H1 (cell line): ENCODE measurements at regions not wholly inside any gene's neighbourhood (a gene's known extent, or its start where the extent isn't known, plus 50 kb on each side); places are given as distances from the start of the nearest gene placed in this dataset.
A peak's percentile ranks its signal among the peaks of the same experiment; 100 is the strongest.

Experiments used
- CTCF ChIA-PET: fragments of 300-600 bp; sonication (Branson Sonifier 250); formaldehyde crosslinking; loops from one replicate; lab custom pipeline; 2021; ENCODE audit not compliant: partially characterized antibody; lab: Charles Lee
- POLR2A ChIA-PET: fragments of 300-600 bp; sonication (Branson Sonifier 250); formaldehyde crosslinking; loops from one replicate; lab custom pipeline; 2021; ENCODE audit warnings: inconsistent platforms; ENCODE audit not compliant: partially characterized antibody; lab: Charles Lee
- DNase-seq, 2 experiments: peaks; one replicate each; pipeline versions ENCODE4 v3.0.0 to v3.0.0-alpha.2; 2010 to 2022; ENCODE audit warnings: low spot score in 2 of 2, low read depth in 1 of 2, mixed read lengths in 1 of 2
- FAIRE-seq: peaks from 2 replicates; lab custom pipeline; 2011; peaks lifted over from hg19 to GRCh38; lab: Jason Lieb, UNC
- H2AFZ ChIP-seq: 2 replicates; pipeline ENCODE4 v1.8.1; 2012; ENCODE audit warnings: low read length, inconsistent platforms
- H2AK5ac ChIP-seq: 2 replicates; pipeline ENCODE4 v1.6.1; 2013; ENCODE audit warnings: low read depth, low read length
- H2BK120ac ChIP-seq: replicated peaks from 2 replicates; pipeline ENCODE3; 2013; ENCODE audit warnings: low read depth, low read length, inconsistent platforms
- H2BK12ac ChIP-seq: 2 replicates; pipeline ENCODE4 v1.6.1; 2013; ENCODE audit warnings: low read depth, low read length
- H2BK15ac ChIP-seq: 2 replicates; pipeline ENCODE4 v1.6.1; 2013; ENCODE audit warnings: low read length
- H2BK20ac ChIP-seq: 2 replicates; pipeline ENCODE4 v1.6.1; 2013; ENCODE audit warnings: low read length
- H2BK5ac ChIP-seq: 2 replicates; pipeline ENCODE4 v1.6.1; 2013; ENCODE audit warnings: low read depth, low read length
- H3K14ac ChIP-seq: 2 replicates; pipeline ENCODE4 v1.6.1; 2013; ENCODE audit warnings: inconsistent platforms; ENCODE audit not compliant: insufficient read length
- H3K18ac ChIP-seq: 2 replicates; pipeline ENCODE4 v1.6.1; 2013; ENCODE audit warnings: low read length; ENCODE audit errors: extremely low read depth
- H3K23ac ChIP-seq: 2 replicates; pipeline ENCODE4 v1.6.1; 2013; ENCODE audit warnings: inconsistent platforms; ENCODE audit not compliant: insufficient read length
- H3K23me2 ChIP-seq: 2 replicates; pipeline ENCODE4 v1.6.1; 2013; ENCODE audit warnings: low read depth, low read length
- H3K27ac ChIP-seq: 2 replicates; pipeline ENCODE4 v1.6.1; 2011; ENCODE audit warnings: low read depth, low read length, inconsistent platforms
- H3K27me3 ChIP-seq, 4 experiments: replicated peaks in 1 of 4; 1 replicate in 1 of 4; 2 replicates in 3 of 4; pipeline versions ENCODE4 v1.6.1 to v1.8.1; 2011 to 2013; ENCODE audit warnings: low read length in 3 of 4, mild to moderate bottlenecking in 3 of 4, inconsistent platforms in 2 of 4, mixed read lengths in 2 of 4, moderate library complexity in 1 of 4; ENCODE audit not compliant: control insufficient read depth in 3 of 4, insufficient read depth in 3 of 4; ENCODE audit errors: extremely low read depth in 1 of 4
- H3K36me3 ChIP-seq, 4 experiments: 2 replicates each; pipeline versions ENCODE4 v1.6.1 to v1.8.1; 2011 to 2013; ENCODE audit warnings: mild to moderate bottlenecking in 4 of 4, low read length in 3 of 4, moderate library complexity in 2 of 4, control low read depth in 1 of 4, inconsistent platforms in 1 of 4; ENCODE audit not compliant: insufficient read depth in 4 of 4, control insufficient read depth in 2 of 4
- H3K4ac ChIP-seq: replicated peaks from 2 replicates; pipeline ENCODE3; 2013; ENCODE audit warnings: low read length, low read depth, mixed read lengths, inconsistent platforms; ENCODE audit not compliant: insufficient read length
- H3K4me1 ChIP-seq, 4 experiments: replicated peaks in 1 of 4; 1 replicate in 1 of 4; 2 replicates in 3 of 4; pipeline versions ENCODE4 v1.6.1 to v1.8.1; 2011 to 2013; ENCODE audit warnings: low read length in 3 of 4, inconsistent platforms in 2 of 4, mixed read lengths in 1 of 4; ENCODE audit not compliant: insufficient read depth in 4 of 4, control insufficient read depth in 3 of 4
- H3K4me2 ChIP-seq, 2 experiments: 2 replicates each; pipeline versions ENCODE4 v1.6.1 to v1.8.1; 2011 to 2013; ENCODE audit warnings: low read depth in 2 of 2, low read length in 2 of 2, control low read depth in 1 of 2, inconsistent platforms in 1 of 2, mild to moderate bottlenecking in 1 of 2; ENCODE audit not compliant: insufficient read depth in 1 of 2
- H3K4me3 ChIP-seq, 4 experiments: fragments of 200-600, 300-600 bp in 1 of 4; sonication (generic), shearing (Covaris generic), sonication (Bioruptor Twin) in 1 of 4; 2 replicates each; pipeline versions ENCODE4 v1.5.1 to v1.8.1; 2011 to 2016; ENCODE audit warnings: low read length in 4 of 4, low read depth in 3 of 4, control low read depth in 2 of 4, inconsistent platforms in 2 of 4, mild to moderate bottlenecking in 2 of 4, mixed read lengths in 1 of 4, moderate library complexity in 1 of 4; ENCODE audit not compliant: insufficient read depth in 2 of 4; ENCODE audit errors: extremely low read depth in 1 of 4
- H3K56ac ChIP-seq: replicated peaks from 2 replicates; pipeline ENCODE3; 2013; ENCODE audit warnings: low read depth, mild to moderate bottlenecking, mixed read lengths, low read length, inconsistent platforms; ENCODE audit not compliant: insufficient read length
- H3K79me1 ChIP-seq: 2 replicates; pipeline ENCODE4 v1.6.1; 2013; ENCODE audit warnings: low read depth, low read length, control low read depth
- H3K79me2 ChIP-seq, 2 experiments: 2 replicates each; pipeline versions ENCODE4 v1.6.1 to v1.8.1; 2012 to 2013; ENCODE audit warnings: low read length in 2 of 2, mild to moderate bottlenecking in 2 of 2, inconsistent platforms in 1 of 2; ENCODE audit not compliant: insufficient read depth in 2 of 2, control insufficient read depth in 1 of 2
- H3K9ac ChIP-seq, 4 experiments: replicated peaks in 1 of 4; 1 replicate in 1 of 4; 2 replicates in 3 of 4; pipeline versions ENCODE4 v1.6.1 to v1.8.1; 2011 to 2013; ENCODE audit warnings: low read depth in 3 of 4, low read length in 3 of 4, control low read depth in 2 of 4, mild to moderate bottlenecking in 2 of 4, moderate library complexity in 2 of 4, inconsistent platforms in 1 of 4; ENCODE audit errors: extremely low read depth in 1 of 4
- H3K9me3 ChIP-seq, 2 experiments: 2 replicates each; pipeline versions ENCODE4 v1.6.1 to v1.8.1; 2012 to 2013; ENCODE audit warnings: mild to moderate bottlenecking in 2 of 2, moderate library complexity in 2 of 2, control low read depth in 1 of 2, inconsistent platforms in 1 of 2, low read depth in 1 of 2, low read length in 1 of 2, mixed read lengths in 1 of 2; ENCODE audit not compliant: insufficient read depth in 2 of 2
- H4K20me1 ChIP-seq, 2 experiments: replicated peaks in 1 of 2; 2 replicates each; pipeline versions ENCODE3 to v1.8.1; 2011 to 2013; ENCODE audit warnings: inconsistent platforms in 2 of 2, low read length in 2 of 2, mild to moderate bottlenecking in 1 of 2; ENCODE audit not compliant: insufficient read depth in 2 of 2, control insufficient read depth in 1 of 2
- H4K5ac ChIP-seq: 2 replicates; pipeline ENCODE4 v1.6.1; 2013; ENCODE audit warnings: low read length, low read depth, mixed read lengths, inconsistent platforms; ENCODE audit not compliant: insufficient read length
- H4K8ac ChIP-seq: 2 replicates; pipeline ENCODE4 v1.8.0; 2013; ENCODE audit warnings: mild to moderate bottlenecking, moderate library complexity, low read length, inconsistent platforms; ENCODE audit not compliant: insufficient read depth; ENCODE audit errors: extremely low read depth
- H4K91ac ChIP-seq: replicated peaks from 2 replicates; pipeline ENCODE3; 2013; ENCODE audit warnings: low read length, mixed read lengths, inconsistent platforms; ENCODE audit not compliant: insufficient read length
- CEBPB ChIP-seq: IDR thresholded peaks from 2 replicates; pipeline ENCODE4 v1.6.1; 2012; ENCODE audit warnings: low read depth, low read length
- CHD1 ChIP-seq: IDR thresholded peaks from 2 replicates; pipeline ENCODE4 v1.6.1; 2012; ENCODE audit warnings: low read depth, low read length, improper control_type of control experiment
- EGR1 ChIP-seq: IDR thresholded peaks from 2 replicates; pipeline ENCODE4 v1.6.1; 2011; ENCODE audit warnings: low read depth, low read length, borderline replicate concordance
- POLR2A ChIP-seq, 2 experiments: IDR thresholded peaks; 1 replicate in 1 of 2; 2 replicates in 1 of 2; pipeline ENCODE4 v1.6.1; 2011; ENCODE audit warnings: low read depth in 2 of 2, low read length in 2 of 2, mild to moderate bottlenecking in 2 of 2; ENCODE audit errors: control extremely low read depth in 1 of 2
- POU5F1 ChIP-seq: IDR thresholded peaks from 2 replicates; pipeline ENCODE4 v1.6.1; 2011; ENCODE audit warnings: low read depth, mild to moderate bottlenecking, low read length, moderate library complexity
- RNF2 ChIP-seq: fragments of 200-900, 300-1000 bp; sonication (generic); IDR thresholded peaks from 2 replicates; pipeline ENCODE4 v1.7.1; 2016; ENCODE audit warnings: borderline replicate concordance, low read depth, mild to moderate bottlenecking, antibody characterized with exemption, low read length; ENCODE audit not compliant: poor library complexity, severe bottlenecking; ENCODE audit errors: missing control alignments
- SP1 ChIP-seq: IDR thresholded peaks from 2 replicates; pipeline ENCODE4 v1.6.1; 2011; ENCODE audit warnings: low read depth, low read length
- TAF1 ChIP-seq: IDR thresholded peaks from 2 replicates; pipeline ENCODE4 v1.6.1; 2011; ENCODE audit warnings: mild to moderate bottlenecking, low read depth, low read length
- TBP ChIP-seq: IDR thresholded peaks from 2 replicates; pipeline ENCODE4 v1.6.1; 2011; ENCODE audit warnings: low read depth, low read length, improper control_type of control experiment
- TCF12 ChIP-seq: IDR thresholded peaks from 2 replicates; pipeline ENCODE4 v1.6.1; 2011; ENCODE audit warnings: low read depth, mild to moderate bottlenecking, low read length
- YY1 ChIP-seq: IDR thresholded peaks from 2 replicates; pipeline ENCODE4 v1.6.1; 2011; ENCODE audit warnings: low read depth, mild to moderate bottlenecking, low read length
- WGBS, 2 experiments: shearing (Covaris generic) in 1 of 2; methylation state at CpG; one replicate each; pipeline versions ENCODE4 v1.1.6 to v1.1.7; 2013 to 2015; ENCODE audit warnings: low lambda C conversion rate in 2 of 2, mixed read lengths in 2 of 2, inconsistent platforms in 1 of 2, low coverage in 1 of 2, missing lambda C conversion rate in 1 of 2; ENCODE audit not compliant: insufficient replicate concordance in 2 of 2, insufficient coverage in 1 of 2, insufficient read length in 1 of 2; ENCODE audit errors: extremely low coverage in 1 of 2, missing lambda C conversion rate in 1 of 2; 5-methylcytosine and 5-hydroxymethylcytosine counted together
- TF ChIP-seq, protein P1 (sequence below): IDR thresholded peaks from 2 replicates; pipeline ENCODE4 v1.6.1; 2012; ENCODE audit warnings: inconsistent platforms

DNA sequence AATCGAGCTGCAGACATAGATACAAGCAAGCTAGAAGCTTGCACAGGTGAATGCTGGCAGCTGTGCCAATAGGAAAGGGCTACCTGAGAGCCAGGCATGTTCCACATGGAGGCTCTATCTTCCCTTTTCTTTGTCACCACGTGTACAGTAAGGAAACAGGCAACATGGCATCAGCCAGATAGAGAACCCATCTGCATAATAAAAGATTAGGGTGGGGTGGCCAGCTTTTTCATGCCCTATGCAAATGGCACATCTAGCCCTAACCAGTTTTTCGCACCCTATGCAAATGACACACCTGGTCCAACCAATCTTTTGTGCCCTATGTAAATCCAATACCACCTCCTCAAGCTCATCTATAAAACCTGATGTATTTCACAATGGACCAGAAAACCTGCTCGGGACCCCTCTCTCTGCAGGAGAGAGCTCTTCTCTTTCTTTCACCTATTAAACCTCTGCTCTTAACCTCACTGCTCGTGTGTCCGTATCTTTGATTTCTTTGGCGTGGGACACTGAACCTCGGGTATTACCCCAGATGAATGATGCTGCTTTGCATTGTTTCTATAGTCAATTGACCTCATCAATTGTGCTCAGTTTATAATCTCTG lies 93.9 kb downstream of the SLC30A10 start:
- no peaks in the 10 kb centered on the region; a peak in 1 of 4 replicates for H3K9me3 ChIP-seq
- H4K8ac ChIP-seq = no peak overlapping the region
- H4K91ac ChIP-seq = peak overlapping the region; percentile 77
- no peak overlapping the region for H3K14ac ChIP-seq
- 0 out of 2 replicates have a peak, but pooled peaks cover 3% of the 10 kb centered on the region for H3K23me2 ChIP-seq
- no peak overlapping the region; the same call in 1 of the 2 replicates for H2BK12ac ChIP-seq
- no peak overlapping the region for H3K4ac ChIP-seq
- H2BK20ac ChIP-seq = no peak overlapping the region; the same call in 1 of the 2 replicates
- peak; percentile 95 for FAIRE-seq
- no peak for DNase-seq
- H2BK120ac ChIP-seq = no peak overlapping the region
- no peaks in the 10 kb centered on the region for H3K36me3 ChIP-seq
- H3K27ac ChIP-seq = peak overlapping the region; percentile 80
- POLR2A ChIA-PET = interaction anchor here (0.6 to 1.7 kb wide), 12 partner anchors 9 to 951 kb away, joined by 3 to 8 read pairs (median 3); no protein-coding TSS in a partner anchor
- H3K79me2 ChIP-seq = no peaks in the 10 kb centered on the region
- no peak overlapping the region; a peak in 1 of 7 replicates for H3K9ac ChIP-seq
- no peaks in the 10 kb centered on the region for H4K20me1 ChIP-seq
- H2AFZ ChIP-seq = no peak overlapping the region
- no peaks in the 10 kb centered on the region for H3K79me1 ChIP-seq
- H2BK15ac ChIP-seq = no peak overlapping the region
- H2BK5ac ChIP-seq = 0 out of 2 replicates have a peak overlapping the region, but pooled peaks have one; percentile 80
- H4K5ac ChIP-seq = no peak overlapping the region
- peak overlapping the region; percentile 65 for H3K18ac ChIP-seq
- H2AK5ac ChIP-seq = no peak overlapping the region
- H3K4me2 ChIP-seq = peak overlapping the region; percentile 54 to 86; a peak in 2 of 4 replicates
- WGBS, 2 experiments = 39% methylated on average over 8 of the region's 8 CpGs; no CpG with 5 or more reads in 1 of the 2 experiments
- peaks cover 3 to 17% (median 9%) of the 10 kb centered on the region in 4 experiments for H3K4me1 ChIP-seq
- no peak overlapping the region for H3K23ac ChIP-seq
- CTCF ChIA-PET = interaction anchor here (1.1 to 1.5 kb wide), 4 partner anchors 23 to 447 kb away, joined by 3 read pairs; no protein-coding TSS in a partner anchor
- H3K27me3 ChIP-seq = no peaks in the 10 kb centered on the region
- H3K56ac ChIP-seq = no peak overlapping the region
- H3K4me3 ChIP-seq = peak overlapping the region in 1 of 4 experiments; percentile 37; a peak in 2 of 8 replicates
- TF ChIP-seq TAF1 (peak; percentile 54), CEBPB (peak; percentile 29), RNF2 (no peak), TCF12 (0 out of 2 replicates have a peak, but pooled peaks have one; percentile 70), TBP (peak; percentile 58; the same call in 1 of the 2 replicates), YY1 (peak; percentile 44; the same call in 1 of the 2 replicates), SP1 (peak; percentile 31; the same call in 1 of the 2 replicates), POU5F1 (peak; percentile 8; the same call in 1 of the 2 replicates), CHD1 (no peak), EGR1 (no peak), POLR2A (IDR thresholded peaks at IDR 0.05; ENCODE audit: control extremely low read depth in 1 of 2, low read depth in 2 of 2, low read length in 2 of 2) (peak in 1 of 2 experiments; percentile 61; a peak in 2 of 3 replicates)
- TF ChIP-seq, protein P1, sequence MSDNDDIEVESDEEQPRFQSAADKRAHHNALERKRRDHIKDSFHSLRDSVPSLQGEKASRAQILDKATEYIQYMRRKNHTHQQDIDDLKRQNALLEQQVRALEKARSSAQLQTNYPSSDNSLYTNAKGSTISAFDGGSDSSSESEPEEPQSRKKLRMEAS = peak; percentile 88
